ENCODE measurements at regions not wholly inside any gene's neighbourhood (a gene's known extent, or its start where the extent isn't known, plus 50 kb on each side); places are given as distances from the start of the nearest gene placed in this dataset.

DNA sequence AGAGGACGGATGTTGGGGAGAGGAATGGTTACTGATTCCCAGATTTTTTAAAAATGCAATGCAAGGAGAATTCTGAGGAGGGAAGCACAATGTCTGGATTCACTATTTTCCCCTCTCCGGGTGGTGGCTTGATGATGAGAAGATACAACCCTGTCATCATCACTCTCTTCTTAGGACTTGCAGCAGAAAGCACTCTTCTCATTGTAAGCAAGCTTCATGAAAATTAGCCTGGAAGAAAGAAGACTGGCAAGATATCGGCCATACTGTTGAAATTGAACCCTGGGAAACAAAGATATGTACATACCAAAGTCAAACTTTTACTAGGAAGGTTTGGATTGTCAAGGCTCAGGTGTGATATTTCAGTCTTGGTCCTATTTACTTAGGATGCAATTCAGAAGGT is 195.7 kb downstream of the EDN1 start:
- H3K79me2 ChIP-seq (ENCODE audit: control insufficient read depth, insufficient read depth, low read length): no peaks in the 10 kb centered on the region
- no peaks in the 10 kb centered on the region for H3K9me3 ChIP-seq (ENCODE audit: control insufficient read depth, low read depth, low read length)
- no peak overlapping the region for H3K4me3 ChIP-seq (ENCODE audit: control insufficient read depth in 2 of 3, extremely low read depth in 1 of 3, insufficient read depth in 2 of 3, low read depth in 1 of 3, low read length in 3 of 3)
- H3K4me2 ChIP-seq (ENCODE audit: control insufficient read depth, extremely low read depth, insufficient read depth, low read depth, low read length): peak overlapping the region; percentile 27
- H4K20me1 ChIP-seq (ENCODE audit: control insufficient read depth, extremely low read depth, insufficient read depth, low read length): no peaks in the 10 kb centered on the region
- TF ChIP-seq EZH2 (IDR thresholded peaks at IDR 0.05; ENCODE audit: low read length): no peak
- TF ChIP-seq, protein P1, sequence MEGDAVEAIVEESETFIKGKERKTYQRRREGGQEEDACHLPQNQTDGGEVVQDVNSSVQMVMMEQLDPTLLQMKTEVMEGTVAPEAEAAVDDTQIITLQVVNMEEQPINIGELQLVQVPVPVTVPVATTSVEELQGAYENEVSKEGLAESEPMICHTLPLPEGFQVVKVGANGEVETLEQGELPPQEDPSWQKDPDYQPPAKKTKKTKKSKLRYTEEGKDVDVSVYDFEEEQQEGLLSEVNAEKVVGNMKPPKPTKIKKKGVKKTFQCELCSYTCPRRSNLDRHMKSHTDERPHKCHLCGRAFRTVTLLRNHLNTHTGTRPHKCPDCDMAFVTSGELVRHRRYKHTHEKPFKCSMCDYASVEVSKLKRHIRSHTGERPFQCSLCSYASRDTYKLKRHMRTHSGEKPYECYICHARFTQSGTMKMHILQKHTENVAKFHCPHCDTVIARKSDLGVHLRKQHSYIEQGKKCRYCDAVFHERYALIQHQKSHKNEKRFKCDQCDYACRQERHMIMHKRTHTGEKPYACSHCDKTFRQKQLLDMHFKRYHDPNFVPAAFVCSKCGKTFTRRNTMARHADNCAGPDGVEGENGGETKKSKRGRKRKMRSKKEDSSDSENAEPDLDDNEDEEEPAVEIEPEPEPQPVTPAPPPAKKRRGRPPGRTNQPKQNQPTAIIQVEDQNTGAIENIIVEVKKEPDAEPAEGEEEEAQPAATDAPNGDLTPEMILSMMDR (optimal IDR thresholded peaks at IDR 0.05 in 1 of 3, IDR thresholded peaks at IDR 0.05 in 1 of 3, conservative IDR thresholded peaks at IDR 0.05 in 1 of 3; ENCODE audit: extremely low read depth in 1 of 3, insufficient read depth in 2 of 3, low read length in 3 of 3): no peak
- H3K36me3 ChIP-seq (ENCODE audit: control insufficient read depth in 2 of 2, extremely low read depth in 1 of 2, insufficient read depth in 2 of 2, low read length in 2 of 2): no peaks in the 10 kb centered on the region
- FAIRE-seq: no peak
- H3K4me1 ChIP-seq (ENCODE audit: control insufficient read depth, extremely low read depth, insufficient read depth, low read length): peaks cover 41% of the 10 kb centered on the region
- H2AFZ ChIP-seq (ENCODE audit: control insufficient read depth, low read length): peak overlapping the region; percentile 17
- no peak overlapping the region for H3K9ac ChIP-seq (ENCODE audit: control insufficient read depth, extremely low read depth, insufficient read depth, low read length)
- H3K27me3 ChIP-seq (ENCODE audit: control insufficient read depth, extremely low read depth, insufficient read depth, low read length): no peaks in the 10 kb centered on the region
- DNase-seq (ENCODE audit: low read depth, low spot score): no peak
- no peak overlapping the region for H3K27ac ChIP-seq (ENCODE audit: control insufficient read depth, insufficient read depth, low read length)
- dilution Hi-C loops (cut with MboI; ENCODE audit: extremely low pct_ligation_motif_present, low sequenced_read_pairs): no loop called here
- H3K9me1 ChIP-seq (ENCODE audit: control insufficient read depth, extremely low read depth, insufficient read depth, low read length): no peaks in the 10 kb centered on the region

DNA sequence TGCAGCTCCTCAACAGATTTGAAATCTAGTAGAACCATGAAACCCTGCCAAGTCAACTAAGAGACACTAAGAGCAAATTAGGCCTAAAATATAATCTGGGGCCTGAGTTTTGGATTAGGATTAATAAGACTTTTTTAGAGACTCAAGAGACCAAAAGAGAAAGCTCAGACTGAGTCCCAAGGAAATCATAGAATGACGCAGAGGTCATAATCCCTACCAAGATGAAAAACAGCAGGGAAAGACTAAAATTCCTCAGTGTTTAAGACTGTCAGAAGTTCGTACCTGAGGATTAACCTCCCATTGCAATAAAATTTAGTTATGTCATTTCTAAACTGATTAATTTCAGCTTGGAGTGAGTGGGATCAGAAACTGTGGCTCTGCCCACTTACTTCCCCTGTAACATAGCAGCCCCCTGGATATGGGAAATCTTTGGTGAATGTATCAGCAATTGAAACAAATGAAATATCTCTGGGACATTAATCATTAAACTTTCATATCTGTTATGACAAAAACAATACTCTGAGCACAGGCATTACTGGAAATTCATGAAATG is 200.3 kb downstream of the EDN1 start:
- H2AFZ ChIP-seq (ENCODE audit: control insufficient read depth, low read length): no peak overlapping the region
- H3K27ac ChIP-seq (ENCODE audit: control insufficient read depth, insufficient read depth, low read length): peak overlapping the region; percentile 36
- H3K4me3 ChIP-seq (ENCODE audit: control insufficient read depth in 2 of 3, extremely low read depth in 1 of 3, insufficient read depth in 2 of 3, low read depth in 1 of 3, low read length in 3 of 3): no peak overlapping the region
- peak overlapping the region; percentile 18 for H3K4me2 ChIP-seq (ENCODE audit: control insufficient read depth, extremely low read depth, insufficient read depth, low read depth, low read length)
- H3K4me1 ChIP-seq (ENCODE audit: control insufficient read depth, extremely low read depth, insufficient read depth, low read length): peaks cover 20% of the 10 kb centered on the region
- dilution Hi-C loops (cut with MboI; ENCODE audit: extremely low pct_ligation_motif_present, low sequenced_read_pairs): no loop called here
- FAIRE-seq: no peak
- no peaks in the 10 kb centered on the region for H3K79me2 ChIP-seq (ENCODE audit: control insufficient read depth, insufficient read depth, low read length)
- TF ChIP-seq EZH2 (IDR thresholded peaks at IDR 0.05; ENCODE audit: low read length): no peak
- TF ChIP-seq, protein P1 (optimal IDR thresholded peaks at IDR 0.05 in 1 of 3, IDR thresholded peaks at IDR 0.05 in 1 of 3, conservative IDR thresholded peaks at IDR 0.05 in 1 of 3; ENCODE audit: extremely low read depth in 1 of 3, insufficient read depth in 2 of 3, low read length in 3 of 3): no peak
- H3K9me3 ChIP-seq (ENCODE audit: control insufficient read depth, low read depth, low read length): no peaks in the 10 kb centered on the region
- no peak for DNase-seq (ENCODE audit: low read depth, low spot score)
- no peaks in the 10 kb centered on the region for H3K9me1 ChIP-seq (ENCODE audit: control insufficient read depth, extremely low read depth, insufficient read depth, low read length)
- no peaks in the 10 kb centered on the region for H3K36me3 ChIP-seq (ENCODE audit: control insufficient read depth in 2 of 2, extremely low read depth in 1 of 2, insufficient read depth in 2 of 2, low read length in 2 of 2)
- H4K20me1 ChIP-seq (ENCODE audit: control insufficient read depth, extremely low read depth, insufficient read depth, low read length): no peaks in the 10 kb centered on the region
- H3K9ac ChIP-seq (ENCODE audit: control insufficient read depth, extremely low read depth, insufficient read depth, low read length): no peak overlapping the region
- no peaks in the 10 kb centered on the region for H3K27me3 ChIP-seq (ENCODE audit: control insufficient read depth, extremely low read depth, insufficient read depth, low read length)
